VCaP (cell line): ENCODE measurements at regions not wholly inside any gene's neighbourhood (a gene's known extent, or its start where the extent isn't known, plus 50 kb on each side); places are given as distances from the start of the nearest gene placed in this dataset.
A peak's percentile ranks its signal among the peaks of the same experiment; 100 is the strongest.

Experiments used
- H3K27ac ChIP-seq: fragments of 450-650 bp; 2 replicates; pipeline ENCODE4 v1.5.1; 2017
- CTCF ChIP-seq: fragments of 450-650 bp; conservative IDR thresholded peaks from 2 replicates; pipeline ENCODE4 v1.5.1; 2017; ENCODE audit warnings: mild to moderate bottlenecking, moderate library complexity

DNA sequence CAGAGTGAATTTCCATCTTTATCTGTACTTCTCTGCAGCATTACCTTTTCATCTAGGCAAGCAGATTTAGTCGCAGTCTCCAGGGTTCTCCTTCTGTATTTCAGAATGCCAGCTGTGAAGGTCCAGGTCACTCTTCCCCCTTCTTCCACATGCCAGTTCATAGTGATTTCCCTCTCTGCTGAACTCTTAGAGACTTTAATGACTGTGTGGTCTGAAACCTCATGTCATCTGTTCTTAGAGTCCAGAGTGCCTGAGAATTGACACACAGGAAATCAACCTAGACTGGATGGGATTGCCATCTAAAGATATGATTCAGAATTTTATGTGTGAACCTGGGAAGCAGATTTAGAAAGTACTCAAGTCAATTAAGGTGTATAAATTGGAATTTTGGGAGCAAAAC, 248.1 kb downstream of the TPBG start:
- no peak for TF ChIP-seq CTCF

GRCh38 chr6:82612475-82613039, 248.9 kb downstream of the TPBG start:
- no peak for TF ChIP-seq CTCF
- H3K27ac ChIP-seq = no peak overlapping the region

More for the DNA sequence above, 248.1 kb downstream of the TPBG start:
- H3K27ac ChIP-seq = no peak overlapping the region

GRCh38 chr6:82614518-82614917, 250.9 kb downstream of the TPBG start:
- no peak for TF ChIP-seq CTCF
- H3K27ac ChIP-seq = no peak overlapping the region

GRCh38 chr6:82616386-82617028, 252.9 kb downstream of the TPBG start:
- peak; percentile 29 for TF ChIP-seq CTCF
- no peak overlapping the region for H3K27ac ChIP-seq

DNA sequence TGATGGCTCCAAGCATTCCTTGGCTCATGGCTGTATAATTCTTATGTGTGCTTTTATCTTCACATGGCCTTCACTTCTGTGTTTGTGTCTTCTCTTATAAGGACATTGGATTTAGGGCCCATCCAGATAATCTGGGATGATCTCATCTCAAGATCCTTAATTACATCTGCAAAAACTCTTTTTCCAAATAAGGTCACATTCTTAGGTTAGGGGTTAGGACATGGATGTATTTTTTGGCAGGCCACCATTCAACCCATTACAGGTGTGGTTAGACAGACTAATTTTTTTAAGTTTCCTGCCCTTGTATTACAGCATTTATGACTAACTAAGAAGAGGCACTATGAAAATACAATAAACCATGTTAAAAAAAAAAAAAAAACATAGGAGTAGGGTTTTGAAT, 254.0 kb downstream of the TPBG start:
- no peak overlapping the region for H3K27ac ChIP-seq
- TF ChIP-seq CTCF = no peak

- H3K27ac ChIP-seq = no peak overlapping the region
- TF ChIP-seq CTCF = no peak
Measured at GRCh38 chr6:82619573-82619972, 256.0 kb downstream of the TPBG start.

- no peak for TF ChIP-seq CTCF
Measured at GRCh38 chr6:82622461-82622860, 258.8 kb downstream of the TPBG start.

More at GRCh38 chr6:82622461-82622860, 258.8 kb downstream of the TPBG start:
- H3K27ac ChIP-seq = no peak overlapping the region
